H9 (cell line): ENCODE measurements at regions not wholly inside any gene's neighbourhood (a gene's known extent, or its start where the extent isn't known, plus 50 kb on each side); places are given as distances from the start of the nearest gene placed in this dataset.

Experiments
- DNase-seq: peaks from one replicate; pipeline ENCODE4 v3.0.0-alpha.2; 2017
- H2AFZ ChIP-seq: one replicate; pipeline ENCODE4 v1.6.1; 2013; ENCODE audit warnings: mild to moderate bottlenecking, low read length, control low read depth, moderate library complexity
- H2AK5ac ChIP-seq: 2 replicates; pipeline ENCODE4 v1.6.1; 2013; ENCODE audit warnings: low read length, control low read depth, mixed read lengths; ENCODE audit not compliant: insufficient read length
- H2BK120ac ChIP-seq: one replicate; pipeline ENCODE4 v1.6.1; 2013; ENCODE audit warnings: low read depth, mild to moderate bottlenecking, low read length, control low read depth, inconsistent platforms; ENCODE audit not compliant: poor library complexity, severe bottlenecking
- H2BK12ac ChIP-seq: 2 replicates; pipeline ENCODE4 v1.6.1; 2013; ENCODE audit warnings: low read length, control low read depth, mixed read lengths, low read depth; ENCODE audit not compliant: insufficient read length
- H2BK15ac ChIP-seq: 2 replicates; pipeline ENCODE4 v1.6.1; 2013; ENCODE audit warnings: low read depth, low read length, control low read depth
- H2BK20ac ChIP-seq: one replicate; pipeline ENCODE4 v1.6.1; 2013; ENCODE audit warnings: low read depth, mild to moderate bottlenecking, low read length, control low read depth, inconsistent platforms; ENCODE audit not compliant: poor library complexity, severe bottlenecking
- H2BK5ac ChIP-seq: 2 replicates; pipeline ENCODE4 v1.6.1; 2013; ENCODE audit warnings: low read length, control low read depth, mixed read lengths; ENCODE audit not compliant: insufficient read length
- H3K14ac ChIP-seq: 2 replicates; pipeline ENCODE4 v1.6.1; 2013; ENCODE audit warnings: low read length, control low read depth; ENCODE audit not compliant: insufficient read depth
- H3K18ac ChIP-seq: 2 replicates; pipeline ENCODE4 v1.6.1; 2013; ENCODE audit warnings: low read depth, mild to moderate bottlenecking, mixed read lengths, low read length, control low read depth; ENCODE audit not compliant: insufficient read length
- H3K23ac ChIP-seq: 2 replicates; pipeline ENCODE4 v1.6.1; 2013; ENCODE audit warnings: low read length, control low read depth, mixed read lengths, low read depth; ENCODE audit not compliant: insufficient read length
- H3K23me2 ChIP-seq: 2 replicates; pipeline ENCODE4 v1.6.1; 2013; ENCODE audit warnings: low read depth, mild to moderate bottlenecking, mixed read lengths, low read length, control low read depth; ENCODE audit not compliant: insufficient read length, poor library complexity, severe bottlenecking
- H3K27ac ChIP-seq: 2 replicates; pipeline ENCODE4 v1.5.1; 2013; ENCODE audit warnings: low read length, control low read depth, mixed read lengths, low read depth; ENCODE audit not compliant: insufficient read length
- H3K27me3 ChIP-seq: 2 replicates; pipeline ENCODE4 v1.6.1; 2013; ENCODE audit warnings: low read length, control low read depth, inconsistent platforms; ENCODE audit not compliant: insufficient read depth
- H3K4ac ChIP-seq: 2 replicates; pipeline ENCODE4 v1.6.1; 2013; ENCODE audit warnings: low read depth, mild to moderate bottlenecking, control low read depth, inconsistent platforms, low read length, moderate library complexity
- H3K4me1 ChIP-seq: 2 replicates; pipeline ENCODE4 v1.6.1; 2013; ENCODE audit warnings: low read length, control low read depth, inconsistent platforms; ENCODE audit not compliant: insufficient read depth
- H3K4me2 ChIP-seq: 2 replicates; pipeline ENCODE4 v1.6.1; 2013; ENCODE audit warnings: low read length, control low read depth, mixed read lengths; ENCODE audit not compliant: insufficient read length, insufficient read depth
- H3K56ac ChIP-seq: 2 replicates; pipeline ENCODE4 v1.6.1; 2013; ENCODE audit warnings: low read depth, mild to moderate bottlenecking, mixed read lengths, low read length, control low read depth; ENCODE audit not compliant: insufficient read length
- H3K79me1 ChIP-seq: 2 replicates; pipeline ENCODE4 v1.6.1; 2013; ENCODE audit warnings: low read depth, mild to moderate bottlenecking, moderate library complexity, low read length, control low read depth, inconsistent platforms; ENCODE audit not compliant: insufficient read depth, poor library complexity, severe bottlenecking
- H3K79me2 ChIP-seq: 2 replicates; pipeline ENCODE4 v1.6.1; 2013; ENCODE audit warnings: low read length, control low read depth, inconsistent platforms; ENCODE audit not compliant: insufficient read depth
- H3K9ac ChIP-seq: 2 replicates; pipeline ENCODE4 v1.6.1; 2013; ENCODE audit warnings: low read length, control low read depth, mixed read lengths; ENCODE audit not compliant: insufficient read length; ENCODE audit errors: extremely low read depth
- H3K9me3 ChIP-seq: one replicate; pipeline ENCODE4 v1.6.1; 2013; ENCODE audit warnings: low read depth, low read length, inconsistent platforms; ENCODE audit not compliant: control insufficient read depth
- H3T11ph ChIP-seq: one replicate; pipeline ENCODE4 v1.6.1; 2013; ENCODE audit warnings: mild to moderate bottlenecking, low read length, control low read depth, inconsistent platforms
- H4K20me1 ChIP-seq: one replicate; pipeline ENCODE4 v1.6.1; 2013; ENCODE audit not compliant: control insufficient read depth, insufficient read length, insufficient read depth
- H4K5ac ChIP-seq: 2 replicates; pipeline ENCODE4 v1.6.1; 2013; ENCODE audit warnings: low read depth, mild to moderate bottlenecking, mixed read lengths, low read length, control low read depth; ENCODE audit not compliant: insufficient read length
- H4K8ac ChIP-seq: replicated peaks from 2 replicates; pipeline ENCODE4 v1.6.1; 2013; ENCODE audit warnings: low read length, control low read depth, mixed read lengths, low read depth; ENCODE audit not compliant: insufficient read length
- H4K91ac ChIP-seq: 2 replicates; pipeline ENCODE4 v1.6.1; 2013; ENCODE audit warnings: low read depth, mild to moderate bottlenecking, moderate library complexity, mixed read lengths, low read length, control low read depth; ENCODE audit not compliant: insufficient read length
- H3K27ac Mint-ChIP-seq, 3 experiments: 2 replicates in 2 of 3; 3 replicates in 1 of 3; pipeline ENCODE4 v1.8.0; 2020 to 2021; ENCODE audit warnings: mixed read lengths in 3 of 3, mild to moderate bottlenecking in 1 of 3, moderate library complexity in 1 of 3
- H3K27me3 Mint-ChIP-seq: 2 replicates; pipeline ENCODE4 v1.8.0; 2021; ENCODE audit warnings: low read depth, mild to moderate bottlenecking, moderate library complexity, mixed read lengths
- H3K36me3 Mint-ChIP-seq, 3 experiments: 2 replicates in 2 of 3; 3 replicates in 1 of 3; pipeline ENCODE4 v1.8.0; 2020 to 2021; ENCODE audit warnings: low read depth in 3 of 3, mixed read lengths in 3 of 3; ENCODE audit not compliant: insufficient read depth in 1 of 3
- H3K4me1 Mint-ChIP-seq, 2 experiments: 2 replicates each; pipeline ENCODE4 v1.8.0; 2020; ENCODE audit warnings: mixed read lengths in 2 of 2
- H3K4me3 Mint-ChIP-seq, 2 experiments: 2 replicates in 1 of 2; 3 replicates in 1 of 2; pipeline ENCODE4 v1.8.0; 2020 to 2021; ENCODE audit warnings: mild to moderate bottlenecking in 2 of 2, mixed read lengths in 2 of 2, moderate library complexity in 1 of 2
- H3K9me3 Mint-ChIP-seq, 2 experiments: 2 replicates in 1 of 2; 3 replicates in 1 of 2; pipeline ENCODE4 v1.8.0; 2020; ENCODE audit warnings: mild to moderate bottlenecking in 2 of 2, mixed read lengths in 2 of 2, moderate library complexity in 1 of 2
- CTCF ChIP-seq: fragments of 200-600 bp; sonication (generic); conservative IDR thresholded peaks from 3 replicates; pipeline ENCODE4 v1.8.0; 2021; ENCODE audit warnings: antibody characterized with exemption, mild to moderate bottlenecking
- WGBS: extraction: QIAGEN DNeasy Blood & Tissue Kit; methylation state at CpG from one replicate; pipeline ENCODE4 v1.1.7; 2013; ENCODE audit warnings: missing lambda C conversion rate, low lambda C conversion rate, mixed read lengths; ENCODE audit not compliant: insufficient read length; ENCODE audit errors: extremely low coverage; 5-methylcytosine and 5-hydroxymethylcytosine counted together

GRCh38 chr5:58281189-58281588 is 178.7 kb downstream of the PLK2 start:
- no peaks in the 10 kb centered on the region; a peak in 1 of 7 replicates for H3K36me3 Mint-ChIP-seq
- Histone ChIP-seq H2BK20ac (no peak overlapping the region), H2BK12ac (no peak overlapping the region), H3K9me3 (no peaks in the 10 kb centered on the region), H3K23ac (no peak overlapping the region), H3K4ac (no peak overlapping the region), H3K14ac (no peak overlapping the region), H3K23me2 (no peaks in the 10 kb centered on the region), H4K20me1 (no peaks in the 10 kb centered on the region), H4K8ac (no peak overlapping the region), H3K9ac (no peak overlapping the region), H4K91ac (no peak overlapping the region), H2BK120ac (no peak overlapping the region), H2AK5ac (no peak overlapping the region), H3K79me1 (no peaks in the 10 kb centered on the region), H3K27me3 (no peaks in the 10 kb centered on the region), H4K5ac (no peak overlapping the region), H2AFZ (no peak overlapping the region), H2BK5ac (no peak overlapping the region), H3K4me2 (no peak overlapping the region), H3K56ac (no peak overlapping the region), H3K4me1 (no peaks in the 10 kb centered on the region), H3K79me2 (no peaks in the 10 kb centered on the region), H3T11ph (no peak overlapping the region), H2BK15ac (no peak overlapping the region), H3K18ac (no peak overlapping the region), H3K27ac (no peak overlapping the region)
- H3K27ac Mint-ChIP-seq, result no peak overlapping the region
- WGBS, result no CpG with 5 or more reads among the region's 2 CpGs
- no peaks in the 10 kb centered on the region for H3K4me1 Mint-ChIP-seq
- H3K4me3 Mint-ChIP-seq, result no peak overlapping the region
- DNase-seq, result no peak
- no peaks in the 10 kb centered on the region; a peak in 1 of 5 replicates for H3K9me3 Mint-ChIP-seq
- TF ChIP-seq CTCF, result no peak
- no peaks in the 10 kb centered on the region; the same call in 1 of the 2 replicates for H3K27me3 Mint-ChIP-seq
